Neural cell (in vitro differentiated cells): ENCODE measurements at regions not wholly inside any gene's neighbourhood (a gene's known extent, or its start where the extent isn't known, plus 50 kb on each side); places are given as distances from the start of the nearest gene placed in this dataset.

ENCODE experiments used
- H2AFZ ChIP-seq: fragments of 200-600, 300-800 bp; sonication (generic), shearing (Covaris generic); 2 replicates; pipeline ENCODE4 v1.6.0; 2014; ENCODE audit warnings: low read depth, mild to moderate bottlenecking, antibody characterized with exemption, low read length, moderate library complexity
- H3F3A ChIP-seq: fragments of 200-600 bp; shearing (Covaris generic); 2 replicates; pipeline ENCODE4 v1.6.1; 2016; ENCODE audit warnings: mild to moderate bottlenecking, moderate library complexity, mixed read lengths, antibody characterized with exemption, low read length; ENCODE audit not compliant: insufficient read depth, poor library complexity, severe bottlenecking
- H3K27ac ChIP-seq: fragments of 200-600, 300-800 bp; sonication (generic), shearing (Covaris generic); 2 replicates; pipeline ENCODE4 v1.5.1; 2014; ENCODE audit warnings: mild to moderate bottlenecking, low read length, moderate library complexity
- H3K27me3 ChIP-seq: fragments of 300-800, 200-600 bp; sonication (generic), shearing (Covaris generic); 2 replicates; pipeline ENCODE4 v1.6.0; 2014; ENCODE audit warnings: mild to moderate bottlenecking, low read depth, low read length, moderate library complexity; ENCODE audit not compliant: insufficient read depth
- H3K36me3 ChIP-seq: fragments of 300-800, 200-600 bp; sonication (generic), shearing (Covaris generic); 2 replicates; pipeline ENCODE4 v1.5.1; 2014; ENCODE audit warnings: mild to moderate bottlenecking, antibody characterized with exemption, low read length, moderate library complexity; ENCODE audit not compliant: insufficient read depth
- H3K4me2 ChIP-seq: fragments of 300-800, 200-600 bp; sonication (generic), shearing (Covaris generic); 2 replicates; pipeline ENCODE4 v1.6.0; 2014; ENCODE audit warnings: mild to moderate bottlenecking, low read length
- H3K4me3 ChIP-seq: fragments of 300-800, 200-600 bp; sonication (generic), shearing (Covaris generic); 2 replicates; pipeline ENCODE4 v1.5.1; 2014; ENCODE audit warnings: mild to moderate bottlenecking, low read length, moderate library complexity
- H3K79me2 ChIP-seq: fragments of 200-600 bp; shearing (Covaris generic); replicated peaks from 2 replicates; pipeline ENCODE4 v1.6.0; 2014; ENCODE audit warnings: mild to moderate bottlenecking, low read length, moderate library complexity; ENCODE audit not compliant: insufficient read depth
- H3K9ac ChIP-seq: fragments of 300-800, 200-600 bp; sonication (generic), shearing (Covaris generic); 2 replicates; pipeline ENCODE4 v1.6.1; 2016; ENCODE audit warnings: mild to moderate bottlenecking, low read length, mixed read lengths
- H3K9me2 ChIP-seq: fragments of 200-600 bp; shearing (Covaris generic); 2 replicates; pipeline ENCODE4 v1.6.1; 2016; ENCODE audit warnings: mild to moderate bottlenecking, low read length, mixed read lengths; ENCODE audit not compliant: insufficient read depth
- H3K9me3 ChIP-seq: fragments of 200-600, 300-800 bp; sonication (generic), shearing (Covaris generic); 2 replicates; pipeline ENCODE4 v1.6.1; 2016; ENCODE audit warnings: mild to moderate bottlenecking, mixed run types, low read length, moderate library complexity, mixed read lengths
- H4K20me1 ChIP-seq: fragments of 200-600 bp; shearing (Covaris generic); 2 replicates; pipeline ENCODE4 v1.6.1; 2016; ENCODE audit warnings: mild to moderate bottlenecking, mixed run types; ENCODE audit not compliant: insufficient read depth
- CTCF ChIP-seq: fragments of 450-650 bp; IDR thresholded peaks from 2 replicates; pipeline ENCODE4 v1.5.1; 2014; ENCODE audit warnings: antibody characterized with exemption, mild to moderate bottlenecking, moderate library complexity; ENCODE audit not compliant: poor library complexity, severe bottlenecking
- EP300 ChIP-seq: fragments of 450-650 bp; conservative IDR thresholded peaks from 2 replicates; pipeline ENCODE4 v1.6.1; 2014; ENCODE audit warnings: antibody characterized with exemption, mild to moderate bottlenecking, moderate library complexity; ENCODE audit not compliant: poor library complexity, severe bottlenecking
- EZH2 ChIP-seq: fragments of 200-600, 300-800 bp; shearing (Covaris generic), sonication (generic); IDR thresholded peaks from 2 replicates; pipeline ENCODE4 v1.6.1; 2014; ENCODE audit warnings: antibody characterized with exemption, low read length, borderline replicate concordance, mild to moderate bottlenecking; ENCODE audit not compliant: insufficient read depth, poor library complexity, severe bottlenecking
- MXI1 ChIP-seq: fragments of 450-650 bp; conservative IDR thresholded peaks from 2 replicates; pipeline ENCODE4 v1.6.1; 2014; ENCODE audit warnings: antibody characterized with exemption, mild to moderate bottlenecking; ENCODE audit not compliant: poor library complexity, severe bottlenecking
- POLR2AphosphoS5 ChIP-seq: IDR thresholded peaks from 2 replicates; pipeline ENCODE4 v1.6.1; 2012
- RAD21 ChIP-seq: fragments of 450-650 bp; conservative IDR thresholded peaks from 2 replicates; pipeline ENCODE4 v1.6.1; 2014; ENCODE audit warnings: antibody characterized with exemption, mild to moderate bottlenecking, moderate library complexity
- REST ChIP-seq: IDR thresholded peaks from 2 replicates; pipeline ENCODE4 v1.6.1; 2012; ENCODE audit warnings: borderline replicate concordance
- SMC3 ChIP-seq: fragments of 450-650 bp; conservative IDR thresholded peaks from 2 replicates; pipeline ENCODE4 v1.6.1; 2014; ENCODE audit warnings: antibody characterized with exemption, mild to moderate bottlenecking, moderate library complexity; ENCODE audit not compliant: poor library complexity
- TAF1 ChIP-seq: IDR thresholded peaks from 2 replicates; pipeline ENCODE4 v1.6.1; 2012; ENCODE audit warnings: low read depth

GRCh38 chr13:104416973-104417372 lies 1350.8 kb upstream of the SLC10A2 start:
- H3K4me2 ChIP-seq = no peak overlapping the region
- no peaks in the 10 kb centered on the region for H3K27me3 ChIP-seq
- H3K79me2 ChIP-seq = no peaks in the 10 kb centered on the region
- no peak overlapping the region for H3K27ac ChIP-seq
- H4K20me1 ChIP-seq = no peaks in the 10 kb centered on the region
- no peaks in the 10 kb centered on the region for H3K9me2 ChIP-seq
- no peaks in the 10 kb centered on the region for H3K36me3 ChIP-seq
- H3F3A ChIP-seq = no peaks in the 10 kb centered on the region
- H3K4me3 ChIP-seq = no peak overlapping the region
- H2AFZ ChIP-seq = no peak overlapping the region
- H3K9ac ChIP-seq = no peak overlapping the region
- TF ChIP-seq SMC3 = no peak
- no peak for TF ChIP-seq EP300
- no peak for TF ChIP-seq RAD21
- no peak for TF ChIP-seq POLR2AphosphoS5
- TF ChIP-seq MXI1 = no peak
- no peak for TF ChIP-seq CTCF
- TF ChIP-seq TAF1 = no peak
- TF ChIP-seq REST = no peak
- TF ChIP-seq EZH2 = no peak
- H3K9me3 ChIP-seq = no peaks in the 10 kb centered on the region

- TF ChIP-seq EZH2 (no peak), MXI1 (no peak), CTCF (no peak), RAD21 (no peak), REST (no peak), POLR2AphosphoS5 (no peak), TAF1 (no peak), SMC3 (no peak), EP300 (no peak)
- no peak overlapping the region for H2AFZ ChIP-seq
Observed at GRCh38 chr13:104414771-104415170, 1348.6 kb upstream of the SLC10A2 start.

More at GRCh38 chr13:104414771-104415170, 1348.6 kb upstream of the SLC10A2 start:
- H3K4me2 ChIP-seq = no peak overlapping the region
- no peaks in the 10 kb centered on the region for H4K20me1 ChIP-seq
- H3K9me2 ChIP-seq = no peaks in the 10 kb centered on the region
- no peaks in the 10 kb centered on the region for H3K9me3 ChIP-seq
- H3F3A ChIP-seq = no peaks in the 10 kb centered on the region
- H3K27me3 ChIP-seq = no peaks in the 10 kb centered on the region
- H3K4me3 ChIP-seq = no peak overlapping the region
- H3K9ac ChIP-seq = no peak overlapping the region
- no peaks in the 10 kb centered on the region for H3K79me2 ChIP-seq
- H3K27ac ChIP-seq = no peak overlapping the region
- no peaks in the 10 kb centered on the region for H3K36me3 ChIP-seq
